Gastroesophageal sphincter (tissue), 4 donors: ENCODE measurements at regions not wholly inside any gene's neighbourhood (a gene's known extent, or its start where the extent isn't known, plus 50 kb on each side); places are given as distances from the start of the nearest gene placed in this dataset.

Source experiments
- ATAC-seq: fragments of 150-250 bp; one replicate; pipeline ENCODE4 v1.9.1; 2016; ENCODE audit warnings: mild to moderate bottlenecking, moderate library complexity
- H3K27ac ChIP-seq, 4 donors: fragments of 200-600 bp; sonication (generic) in 3 of 4; 1 replicate in 3 of 4; 2 replicates in 1 of 4; pipeline ENCODE4 v1.5.1; 2016 to 2019
- H3K27me3 ChIP-seq: fragments of 200-600 bp; sonication (generic); one replicate; pipeline ENCODE4 v1.5.1; 2019
- H3K36me3 ChIP-seq, 2 donors: fragments of 200-600 bp; sonication (generic); one replicate each; pipeline ENCODE4 v1.5.1; 2019; ENCODE audit warnings: control low read depth in 1 of 2
- H3K4me1 ChIP-seq, 3 donors: fragments of 200-600 bp; sonication (generic); 1 replicate in 2 of 3; 2 replicates in 1 of 3; pipeline ENCODE4 v1.5.1; 2016 to 2019; ENCODE audit warnings: control low read depth in 2 of 3
- H3K4me3 ChIP-seq, 2 donors: fragments of 200-600 bp; sonication (generic); one replicate each; pipeline ENCODE4 v1.5.1; 2019; ENCODE audit warnings: mild to moderate bottlenecking in 1 of 2, moderate library complexity in 1 of 2
- H3K9me3 ChIP-seq, 3 donors: fragments of 200-600 bp; sonication (generic); one replicate each; pipeline ENCODE4 v1.5.1; 2017 to 2019; ENCODE audit warnings: control low read depth in 2 of 3
- EP300 ChIP-seq: sonication (generic); formaldehyde crosslinking; IDR thresholded peaks from one replicate; pipeline ENCODE4 v1.6.1; 2017; ENCODE audit warnings: antibody characterized with exemption, mild to moderate bottlenecking
- POLR2A ChIP-seq, 2 donors: fragments of 450-650 bp; IDR thresholded peaks; one replicate each; pipeline ENCODE4 v1.6.1; 2017; ENCODE audit warnings: antibody characterized with exemption in 2 of 2, mild to moderate bottlenecking in 2 of 2, moderate library complexity in 1 of 2
- POLR2AphosphoS5 ChIP-seq: sonication (generic); formaldehyde crosslinking; IDR thresholded peaks from one replicate; pipeline ENCODE4 v1.6.1; 2017; ENCODE audit warnings: antibody characterized with exemption
- WGBS, 2 donors: methylation state at CpG; one replicate each; pipeline ENCODE4 v1.1.5; 2018; ENCODE audit warnings: low coverage in 1 of 2; 5-methylcytosine and 5-hydroxymethylcytosine counted together
- TF ChIP-seq, protein P1 (sequence below), 4 experiments: fragments of 200-600 bp in 2 of 4; fragments of 450-650 bp in 2 of 4; sonication (generic) in 1 of 4; IDR thresholded peaks; one replicate each; pipeline ENCODE4 v1.5.1; 2017 to 2019; ENCODE audit warnings: antibody characterized with exemption in 4 of 4, mild to moderate bottlenecking in 2 of 4, moderate library complexity in 2 of 4

DNA sequence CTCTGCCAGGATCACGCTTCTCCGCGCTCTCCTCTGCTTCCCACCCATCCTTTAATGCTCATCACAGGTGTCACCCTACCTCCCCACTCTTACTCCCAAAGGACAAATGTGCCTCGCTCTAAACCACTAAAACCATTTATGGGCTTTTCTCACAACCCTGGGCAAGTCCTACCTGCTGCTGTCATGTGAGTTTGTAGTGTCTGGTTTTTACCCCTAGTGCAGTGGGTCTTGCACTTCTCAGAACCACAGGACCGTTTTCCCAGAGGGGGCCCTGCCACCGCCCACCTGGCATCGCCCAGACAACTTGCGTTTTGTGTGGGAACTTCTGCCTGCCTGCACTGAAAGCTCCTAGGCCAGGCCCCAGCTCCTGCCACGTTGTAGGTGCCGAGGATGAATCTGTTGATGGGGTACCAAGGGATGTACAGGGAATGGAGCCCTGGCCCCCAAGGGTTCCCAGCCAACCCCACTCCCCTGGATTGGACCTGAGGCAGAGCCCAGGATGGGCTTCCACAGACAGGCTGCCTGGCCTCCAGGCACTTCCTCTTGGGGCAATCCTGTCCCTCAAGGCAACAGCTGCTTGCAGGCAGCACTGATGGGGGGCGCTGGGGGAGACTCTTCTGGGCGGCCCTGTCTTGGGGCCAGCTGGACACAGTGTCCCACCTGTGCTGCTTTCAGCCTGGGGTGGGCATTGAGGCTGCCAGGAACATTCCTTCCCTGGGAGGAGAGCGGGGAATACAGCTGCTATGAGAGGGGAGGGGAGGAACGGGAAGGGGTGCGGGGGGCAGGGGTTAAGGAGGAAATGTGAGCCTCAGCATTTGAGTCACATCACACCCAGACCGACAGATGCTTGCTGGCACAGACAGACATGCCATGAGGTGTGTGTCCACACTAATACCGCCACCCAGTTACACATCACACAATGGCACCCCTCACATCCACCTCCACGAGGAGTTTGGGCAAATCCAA is 176.3 kb downstream of the ZFP36L2 start:
- peak; percentile 13 for ATAC-seq
- H3K27me3 ChIP-seq: no peaks in the 10 kb centered on the region
- no peaks in the 10 kb centered on the region for H3K36me3 ChIP-seq
- H3K4me1 ChIP-seq: peaks cover 0 to 22% (median 9%) of the 10 kb centered on the region in 3 donors
- H3K4me3 ChIP-seq: no peak overlapping the region
- no peaks in the 10 kb centered on the region for H3K9me3 ChIP-seq
- TF ChIP-seq POLR2AphosphoS5 (no peak), POLR2A (IDR thresholded peaks at IDR 0.05) (no peak), EP300 (no peak)
- TF ChIP-seq, protein P1, sequence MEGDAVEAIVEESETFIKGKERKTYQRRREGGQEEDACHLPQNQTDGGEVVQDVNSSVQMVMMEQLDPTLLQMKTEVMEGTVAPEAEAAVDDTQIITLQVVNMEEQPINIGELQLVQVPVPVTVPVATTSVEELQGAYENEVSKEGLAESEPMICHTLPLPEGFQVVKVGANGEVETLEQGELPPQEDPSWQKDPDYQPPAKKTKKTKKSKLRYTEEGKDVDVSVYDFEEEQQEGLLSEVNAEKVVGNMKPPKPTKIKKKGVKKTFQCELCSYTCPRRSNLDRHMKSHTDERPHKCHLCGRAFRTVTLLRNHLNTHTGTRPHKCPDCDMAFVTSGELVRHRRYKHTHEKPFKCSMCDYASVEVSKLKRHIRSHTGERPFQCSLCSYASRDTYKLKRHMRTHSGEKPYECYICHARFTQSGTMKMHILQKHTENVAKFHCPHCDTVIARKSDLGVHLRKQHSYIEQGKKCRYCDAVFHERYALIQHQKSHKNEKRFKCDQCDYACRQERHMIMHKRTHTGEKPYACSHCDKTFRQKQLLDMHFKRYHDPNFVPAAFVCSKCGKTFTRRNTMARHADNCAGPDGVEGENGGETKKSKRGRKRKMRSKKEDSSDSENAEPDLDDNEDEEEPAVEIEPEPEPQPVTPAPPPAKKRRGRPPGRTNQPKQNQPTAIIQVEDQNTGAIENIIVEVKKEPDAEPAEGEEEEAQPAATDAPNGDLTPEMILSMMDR (IDR thresholded peaks at IDR 0.05): no peak
- no peak overlapping the region for H3K27ac ChIP-seq
- WGBS, 2 donors: 86 to 90% methylated on average over 5 to 6 of the region's 18 CpGs

DNA sequence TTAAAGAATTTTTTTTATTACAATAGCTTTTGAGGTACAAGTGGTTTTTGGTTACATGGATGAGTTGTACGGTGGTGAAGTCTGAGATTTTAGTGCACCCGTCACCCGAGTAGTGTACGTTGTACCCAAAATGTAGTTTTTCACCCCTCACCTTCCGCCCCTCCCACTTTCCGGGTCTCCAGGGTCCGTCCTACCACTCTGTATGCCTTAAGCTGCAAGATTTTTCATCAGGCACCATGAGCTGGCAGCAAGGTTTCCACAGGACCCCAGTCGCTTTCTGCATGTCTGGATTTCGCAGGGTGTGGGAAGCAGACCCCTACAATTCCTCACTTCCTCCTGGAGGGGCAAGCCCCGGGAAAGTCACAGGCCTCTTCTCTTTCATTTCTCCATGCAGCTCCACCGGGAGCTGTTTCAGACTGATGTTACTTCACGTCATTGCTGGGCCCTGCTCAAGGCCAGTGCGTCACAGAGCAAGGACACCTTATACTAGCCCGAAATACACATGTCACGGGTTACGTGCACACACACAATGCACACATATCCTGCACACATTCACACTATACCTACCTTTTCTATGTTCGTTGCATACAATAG is 179.1 kb downstream of the ZFP36L2 start:
- no peak for ATAC-seq
- H3K27me3 ChIP-seq: no peaks in the 10 kb centered on the region
- no peaks in the 10 kb centered on the region for H3K9me3 ChIP-seq
- H3K4me3 ChIP-seq: no peak overlapping the region
- H3K4me1 ChIP-seq: peaks cover 0 to 16% (median 9%) of the 10 kb centered on the region in 3 donors
- TF ChIP-seq POLR2AphosphoS5: no peak
- TF ChIP-seq, protein P1 (IDR thresholded peaks at IDR 0.05): no peak
- TF ChIP-seq POLR2A (IDR thresholded peaks at IDR 0.05): no peak
- TF ChIP-seq EP300: no peak
- WGBS, 2 donors: 83 to 85% methylated on average over 8 to 16 of the region's 17 CpGs
- no peaks in the 10 kb centered on the region for H3K36me3 ChIP-seq
- H3K27ac ChIP-seq: no peak overlapping the region

DNA sequence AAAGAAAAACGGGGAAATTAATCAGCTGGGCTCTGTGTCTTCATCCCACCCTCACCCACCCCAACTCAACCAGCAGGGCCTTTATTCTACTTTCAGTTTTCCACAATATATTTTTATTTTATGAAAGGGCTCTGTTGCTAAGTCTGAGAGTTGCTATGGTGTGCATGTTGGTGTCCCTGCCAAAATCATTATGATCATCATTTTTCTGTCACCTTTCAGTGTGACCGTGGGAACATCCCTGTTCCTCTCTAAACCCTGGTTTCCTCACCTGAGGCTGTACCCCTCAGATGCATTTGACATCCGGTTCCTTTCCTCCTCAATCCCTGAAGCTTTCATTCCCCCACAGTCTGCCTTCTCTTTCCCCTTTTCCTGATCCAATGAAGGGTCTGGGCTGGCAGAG is 180.5 kb downstream of the ZFP36L2 start:
- Histone ChIP-seq H3K4me1 (peaks cover 0 to 25% (median 9%) of the 10 kb centered on the region in 3 donors), H3K36me3 (no peaks in the 10 kb centered on the region)

DNA sequence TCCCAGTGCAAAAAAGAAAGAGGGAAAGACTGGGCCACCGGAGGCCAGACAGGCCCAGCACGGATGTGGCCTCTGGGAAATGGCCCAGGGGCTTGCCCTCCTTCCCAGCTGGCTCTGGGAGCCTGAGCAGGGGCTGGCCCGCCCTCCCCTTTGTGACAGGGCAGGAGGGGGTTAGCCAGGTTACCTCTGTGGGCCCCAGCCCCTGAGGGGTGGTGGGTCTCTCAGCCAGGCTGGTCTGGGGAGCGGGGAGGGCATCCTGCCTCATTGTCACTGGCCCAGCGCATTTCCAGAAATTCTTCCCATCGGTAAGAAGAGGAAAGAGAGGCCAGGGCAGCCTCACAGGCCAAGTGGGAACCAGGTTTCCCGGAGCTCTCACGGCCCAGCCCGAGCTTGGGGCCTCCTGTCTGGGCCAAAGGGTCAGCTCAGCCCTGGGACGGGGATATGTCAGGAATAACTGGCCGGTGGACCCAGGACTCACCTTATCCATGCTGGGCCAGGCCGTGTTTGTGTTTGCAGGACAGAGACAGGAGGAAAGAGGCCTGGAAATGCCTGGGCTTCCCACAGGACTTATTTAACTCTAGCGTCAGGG is 182.2 kb downstream of the ZFP36L2 start:
- WGBS, 2 donors: 84 to 86% methylated on average over 2 of the region's 13 CpGs
- ATAC-seq: peak; percentile 12
- H3K36me3 ChIP-seq: no peaks in the 10 kb centered on the region
- TF ChIP-seq POLR2A (IDR thresholded peaks at IDR 0.05) (no peak), POLR2AphosphoS5 (no peak)
- TF ChIP-seq, protein P1 (IDR thresholded peaks at IDR 0.05): no peak
- no peak overlapping the region for H3K4me3 ChIP-seq
- H3K27me3 ChIP-seq: no peaks in the 10 kb centered on the region
- H3K27ac ChIP-seq: peak overlapping the region in 3 of 4 donors; percentile 24 to 39 (median 37)
- peaks cover 0 to 25% (median 9%) of the 10 kb centered on the region in 3 donors for H3K4me1 ChIP-seq
- no peaks in the 10 kb centered on the region for H3K9me3 ChIP-seq

More for the DNA sequence above, 180.5 kb downstream of the ZFP36L2 start:
- H3K4me3 ChIP-seq: no peak overlapping the region
- ATAC-seq: peak; percentile 10
- no peaks in the 10 kb centered on the region for H3K27me3 ChIP-seq
- no peaks in the 10 kb centered on the region for H3K9me3 ChIP-seq
- peak overlapping the region in 3 of 4 donors; percentile 6 to 57 (median 9) for H3K27ac ChIP-seq
- TF ChIP-seq EP300 (no peak), POLR2A (IDR thresholded peaks at IDR 0.05) (no peak), POLR2AphosphoS5 (no peak)
- TF ChIP-seq, protein P1 (IDR thresholded peaks at IDR 0.05): no peak
- 55 to 59% methylated on average over 2 to 3 of the region's 3 CpGs for WGBS, 2 donors
